Epidermal melanocyte (primary cell): ENCODE measurements at regions not wholly inside any gene's neighbourhood (a gene's known extent, or its start where the extent isn't known, plus 50 kb on each side); places are given as distances from the start of the nearest gene placed in this dataset.
"Not testable (repeated sequence)": the region's sequence is repeated elsewhere in the genome, so short reads cannot be mapped to it uniquely, and the experiment has no call there.

ENCODE experiments used
- DNase-seq: peaks from one replicate; pipeline ENCODE4 v3.0.0; 2011; ENCODE audit warnings: low spot score; ENCODE audit not compliant: insufficient read length

GRCh38 chr2:16061441-16062217 is 121.3 kb downstream of the MYCN start:
- DNase-seq = no peak

- no peak for DNase-seq
Observed at GRCh38 chr2:16060936-16061338, 120.6 kb downstream of the MYCN start.

- DNase-seq = no peak
Observed at GRCh38 chr2:16060125-16060935, 120.0 kb downstream of the MYCN start.

GRCh38 chr2:16059393-16060016 is 119.2 kb downstream of the MYCN start:
- DNase-seq = no peak

GRCh38 chr2:16058747-16059358 is 118.5 kb downstream of the MYCN start:
- no peak for DNase-seq

- no peak for DNase-seq
Observed at GRCh38 chr2:16058256-16058655, 117.9 kb downstream of the MYCN start.

- no peak for DNase-seq
Observed at GRCh38 chr2:16057661-16058060, 117.3 kb downstream of the MYCN start.

GRCh38 chr2:16055848-16056580 is 115.7 kb downstream of the MYCN start:
- DNase-seq = no peak

DNA sequence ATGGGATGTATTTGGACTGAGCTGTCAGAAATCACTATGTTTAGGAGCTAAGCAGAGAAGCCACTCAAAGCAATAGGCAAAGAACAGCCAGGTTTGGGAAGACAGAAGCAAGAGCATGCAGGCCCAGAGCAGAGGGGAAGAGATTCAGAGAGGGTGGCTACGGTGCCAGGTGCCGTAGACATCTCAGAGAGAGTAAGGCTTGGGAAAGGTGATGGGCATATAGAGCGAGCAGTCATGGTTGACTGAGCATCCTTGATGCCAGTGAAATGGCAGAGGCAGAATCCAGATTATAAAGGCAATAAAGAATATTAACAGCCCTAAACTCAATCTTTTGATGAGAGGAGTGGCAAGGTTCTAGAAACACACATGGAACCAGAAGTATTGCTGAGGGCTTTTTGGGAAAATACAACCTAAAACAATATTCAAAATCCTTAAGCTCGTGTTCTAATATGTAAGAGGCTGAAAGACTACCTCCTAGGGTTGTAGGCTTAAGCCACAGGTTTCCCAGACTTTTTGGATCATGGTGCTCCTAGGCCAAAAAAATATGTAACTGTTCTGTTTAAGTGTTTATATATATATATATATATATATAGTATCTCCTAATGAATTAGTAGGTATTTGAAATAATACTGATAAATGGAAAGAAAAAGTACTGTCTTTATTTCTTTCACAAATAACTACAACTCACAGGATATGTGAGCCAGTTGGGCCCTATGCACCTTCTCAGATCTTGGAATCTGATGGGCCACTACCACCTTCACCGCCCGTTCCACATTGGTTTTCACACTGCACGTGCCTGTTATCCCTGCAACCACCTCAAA is 113.3 kb downstream of the MYCN start:
- DNase-seq = no peak

- not testable (repeated sequence) for DNase-seq
Observed at GRCh38 chr2:16052571-16053052, 112.3 kb downstream of the MYCN start.

GRCh38 chr2:16051841-16052564 is 111.7 kb downstream of the MYCN start:
- no peak for DNase-seq

- DNase-seq = no peak
Observed at GRCh38 chr2:16050908-16051489, 110.6 kb downstream of the MYCN start.

DNA sequence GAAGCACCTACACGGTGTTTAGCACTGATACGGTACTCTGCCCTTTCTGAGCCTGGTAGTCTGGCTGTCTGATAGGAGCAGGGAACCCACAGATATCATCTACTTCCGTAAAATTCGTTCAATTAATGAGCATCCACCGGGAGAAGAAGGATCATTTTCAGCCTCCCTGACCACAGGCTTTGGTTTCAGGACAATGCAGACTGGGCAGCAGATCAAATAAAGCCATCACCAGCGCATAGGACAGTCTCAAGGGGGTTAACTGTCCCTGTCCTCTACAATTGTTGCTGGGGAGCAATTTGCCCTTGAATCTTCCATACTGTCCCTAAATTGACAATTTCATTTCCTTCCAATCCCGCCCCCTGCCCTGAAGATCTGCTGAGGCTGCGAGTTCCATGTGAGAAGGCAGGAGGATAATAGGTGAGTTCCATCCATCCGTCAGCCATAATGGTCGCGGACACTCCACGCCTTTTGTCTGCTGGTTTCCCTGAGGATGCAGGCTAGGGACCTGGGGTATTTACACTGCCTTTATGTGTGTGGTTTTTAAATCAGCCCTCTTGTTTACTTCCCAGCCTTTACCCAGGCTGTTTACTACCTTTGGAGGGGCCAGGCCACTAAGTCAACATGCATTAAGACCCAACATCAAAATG is 110.0 kb downstream of the MYCN start:
- DNase-seq = no peak

- no peak for DNase-seq
Observed at GRCh38 chr2:16049406-16049805, 109.1 kb downstream of the MYCN start.

GRCh38 chr2:16048466-16048865 is 108.1 kb downstream of the MYCN start:
- no peak for DNase-seq

DNA sequence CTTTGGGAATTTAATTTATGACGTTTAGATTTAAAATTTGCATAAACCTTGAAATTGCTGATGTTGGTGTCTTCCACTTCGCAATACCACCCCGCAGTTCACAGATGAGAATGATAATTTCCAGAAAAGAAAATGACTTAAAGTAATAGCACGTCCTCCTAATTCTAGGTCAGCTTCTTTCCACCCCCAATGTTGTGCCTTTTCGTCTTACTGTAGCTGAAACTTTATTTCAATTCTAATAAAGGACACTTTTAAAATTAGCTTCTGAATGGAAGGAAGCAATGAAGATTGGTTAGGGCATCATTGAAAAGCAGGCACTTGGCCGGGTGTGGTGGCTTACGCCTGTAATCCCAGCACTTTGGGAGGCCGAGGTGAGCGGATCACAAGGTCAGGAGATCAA is 107.4 kb downstream of the MYCN start:
- DNase-seq = no peak

DNA sequence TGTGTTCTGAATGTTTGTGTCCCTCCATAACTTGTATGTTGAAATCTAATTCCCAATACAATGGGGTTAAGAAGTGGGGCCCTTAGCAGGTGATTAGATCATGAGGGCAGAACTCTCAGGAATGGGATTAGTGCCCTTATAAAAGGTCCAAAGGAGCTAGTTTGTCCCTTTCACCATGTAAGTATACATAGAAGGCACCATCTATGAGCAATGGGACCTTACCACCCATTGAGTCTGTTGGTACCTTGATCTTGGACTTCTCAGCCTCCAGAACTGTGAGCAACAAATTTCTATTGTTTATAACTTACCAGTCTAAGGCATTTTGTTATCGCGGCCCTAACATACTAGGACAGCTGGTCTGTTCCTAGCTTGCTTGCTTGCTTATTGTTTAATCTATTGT is 106.3 kb downstream of the MYCN start:
- DNase-seq = no peak

DNA sequence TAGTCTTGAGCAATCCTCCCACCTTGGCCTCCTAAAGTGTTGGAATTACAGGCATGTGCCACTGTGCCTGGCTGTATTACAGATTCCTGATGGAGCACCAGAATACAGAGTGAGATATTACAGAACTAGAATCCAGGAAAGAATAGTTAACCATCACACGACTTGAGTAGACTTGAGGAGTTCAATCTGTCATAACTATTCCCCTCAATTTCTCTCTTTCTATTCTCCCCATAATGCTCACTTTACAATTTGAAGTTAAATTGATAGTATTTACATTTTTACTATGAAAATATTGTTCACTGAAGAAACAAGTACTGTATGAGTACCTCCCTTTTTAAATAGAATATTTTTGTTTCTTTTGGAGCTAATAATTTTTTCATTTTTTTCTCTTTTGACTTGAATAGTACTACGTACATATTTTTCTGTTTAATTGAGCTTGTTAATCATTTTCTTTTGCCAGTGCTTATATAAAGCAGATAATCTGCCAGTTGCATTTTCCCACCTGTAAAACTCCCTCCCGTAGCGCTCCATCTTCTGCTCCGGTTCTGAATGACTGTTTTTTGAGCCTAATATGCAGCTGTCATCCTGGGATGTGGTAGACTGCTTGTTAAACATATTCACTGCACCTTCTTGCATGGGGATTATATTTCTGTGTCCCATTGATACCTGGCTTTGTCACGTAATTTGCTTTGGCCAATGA is 105.5 kb downstream of the MYCN start:
- DNase-seq = no peak
